Coronary artery (tissue), 2 donors: ENCODE measurements at regions not wholly inside any gene's neighbourhood (a gene's known extent, or its start where the extent isn't known, plus 50 kb on each side); places are given as distances from the start of the nearest gene placed in this dataset.

Experiments
- DNase-seq: peaks from one replicate; pipeline ENCODE4 v3.0.0-alpha.2; 2017; ENCODE audit warnings: low spot score
- H3K27ac ChIP-seq, 2 donors: fragments of 200-600 bp; sonication (generic); one replicate each; pipeline ENCODE4 v1.5.1; 2016 to 2019
- H3K4me3 ChIP-seq: fragments of 200-600 bp; sonication (generic); 2 replicates; pipeline ENCODE4 v1.5.1; 2016; ENCODE audit warnings: mild to moderate bottlenecking, moderate library complexity
- CTCF ChIP-seq: fragments of 200-600 bp; sonication (generic); IDR thresholded peaks from one replicate; pipeline ENCODE4 v1.5.1; 2019; ENCODE audit warnings: antibody characterized with exemption

- DNase-seq = no peak
- no peak for TF ChIP-seq CTCF
- H3K4me3 ChIP-seq = no peak overlapping the region
- no peak overlapping the region for H3K27ac ChIP-seq
These were observed 134.5 kb downstream of the URB2 start for GRCh38 chr1:229760478-229760996.

DNA sequence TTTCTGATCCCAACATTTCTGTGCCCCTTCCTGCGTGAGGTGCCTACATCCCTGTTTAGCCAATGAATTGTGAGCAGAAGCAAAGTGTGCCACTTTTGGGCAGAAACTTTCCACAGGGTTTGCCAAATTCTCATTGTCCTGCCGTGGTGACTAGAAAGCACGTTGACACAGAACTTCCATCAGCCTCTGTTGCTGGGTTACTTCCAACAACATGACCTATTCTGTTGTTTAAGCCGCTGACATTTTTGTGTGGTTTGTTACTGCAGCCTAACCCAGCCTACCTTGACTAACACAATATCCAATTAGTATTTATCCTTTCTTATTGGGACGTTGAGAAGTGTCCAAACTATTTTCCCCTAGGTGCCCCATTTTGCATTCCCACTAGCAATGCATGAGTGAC lies 136.8 kb downstream of the URB2 start:
- no peak for TF ChIP-seq CTCF
- no peak for DNase-seq

GRCh38 chr1:229768232-229768631 lies 142.2 kb downstream of the URB2 start:
- TF ChIP-seq CTCF = no peak
- H3K4me3 ChIP-seq = no peak overlapping the region
- H3K27ac ChIP-seq = no peak overlapping the region
- DNase-seq = no peak

More for the DNA sequence above, 136.8 kb downstream of the URB2 start:
- Histone ChIP-seq H3K27ac (no peak overlapping the region), H3K4me3 (no peak overlapping the region)

DNA sequence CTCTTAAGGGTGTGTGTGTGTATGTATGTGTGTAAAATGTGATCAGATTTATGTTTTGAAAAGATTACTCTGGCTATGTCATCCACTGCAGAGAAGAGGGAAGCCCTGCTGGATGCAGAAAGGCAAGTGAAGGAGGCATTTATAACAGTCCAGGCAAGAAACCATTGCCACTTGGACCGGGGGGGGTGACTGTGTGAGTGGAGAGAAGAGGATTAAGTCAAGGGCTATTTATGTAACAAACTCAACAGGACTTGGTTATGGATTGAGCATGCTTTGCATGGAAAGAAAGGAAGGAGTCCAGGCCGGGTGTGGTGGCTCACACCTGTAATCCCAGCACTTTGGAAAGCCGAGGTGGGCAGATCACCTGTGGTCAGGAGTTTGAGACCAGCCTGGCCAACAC lies 143.0 kb downstream of the URB2 start:
- TF ChIP-seq CTCF = no peak
- no peak for DNase-seq
- H3K4me3 ChIP-seq = no peak overlapping the region
- H3K27ac ChIP-seq = no peak overlapping the region

- DNase-seq = no peak
- TF ChIP-seq CTCF = no peak
- H3K4me3 ChIP-seq = no peak overlapping the region
- H3K27ac ChIP-seq = no peak overlapping the region
These were observed 143.8 kb downstream of the URB2 start for GRCh38 chr1:229769809-229770208.

DNA sequence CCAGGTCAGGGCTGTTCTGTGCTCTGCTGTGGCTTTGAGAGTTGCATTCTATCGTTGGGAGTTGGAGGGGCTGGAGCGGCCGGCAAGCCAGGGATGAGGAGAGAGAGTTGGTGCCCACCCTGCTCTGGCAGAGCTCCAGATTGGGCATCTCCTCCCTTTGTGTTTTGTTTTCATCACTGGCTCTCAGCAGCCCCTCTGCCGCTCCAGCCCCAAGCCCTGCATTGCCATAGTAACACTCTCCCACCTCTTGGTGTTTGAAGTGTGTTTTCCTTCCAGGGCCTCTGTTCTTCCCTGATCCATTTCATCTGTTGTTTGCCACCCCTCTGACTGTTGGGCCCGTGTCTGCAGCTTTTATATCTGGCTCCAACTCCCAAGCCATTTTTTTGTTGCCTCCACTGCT lies 152.7 kb downstream of the URB2 start:
- peak; percentile 17 for DNase-seq
- Histone ChIP-seq H3K27ac (no peak overlapping the region), H3K4me3 (no peak overlapping the region)
- no peak for TF ChIP-seq CTCF

DNA sequence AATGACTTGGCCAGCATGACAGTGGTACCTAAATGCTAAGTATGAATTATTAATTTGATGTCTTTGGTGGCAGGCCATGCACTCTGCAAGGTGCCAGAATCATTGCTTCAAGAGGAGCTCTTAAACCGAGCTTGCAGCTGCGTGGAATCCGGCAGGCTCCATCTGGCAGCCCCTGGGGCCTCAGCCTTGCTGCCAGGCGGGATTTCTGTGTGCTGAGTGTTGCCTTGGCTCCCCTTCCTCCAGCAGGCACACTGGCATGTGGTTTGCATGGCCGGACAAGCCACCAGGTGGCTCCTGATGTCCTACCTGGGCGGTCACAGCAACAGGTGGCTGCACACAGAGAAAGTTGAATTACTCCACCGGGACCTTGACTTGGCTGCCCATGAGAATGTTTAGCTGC lies 155.4 kb downstream of the URB2 start:
- H3K27ac ChIP-seq = no peak overlapping the region
- no peak overlapping the region for H3K4me3 ChIP-seq
- no peak for TF ChIP-seq CTCF
- DNase-seq = no peak
